ENCODE measurements at regions not wholly inside any gene's neighbourhood (a gene's known extent, or its start where the extent isn't known, plus 50 kb on each side); places are given as distances from the start of the nearest gene placed in this dataset.

DNA sequence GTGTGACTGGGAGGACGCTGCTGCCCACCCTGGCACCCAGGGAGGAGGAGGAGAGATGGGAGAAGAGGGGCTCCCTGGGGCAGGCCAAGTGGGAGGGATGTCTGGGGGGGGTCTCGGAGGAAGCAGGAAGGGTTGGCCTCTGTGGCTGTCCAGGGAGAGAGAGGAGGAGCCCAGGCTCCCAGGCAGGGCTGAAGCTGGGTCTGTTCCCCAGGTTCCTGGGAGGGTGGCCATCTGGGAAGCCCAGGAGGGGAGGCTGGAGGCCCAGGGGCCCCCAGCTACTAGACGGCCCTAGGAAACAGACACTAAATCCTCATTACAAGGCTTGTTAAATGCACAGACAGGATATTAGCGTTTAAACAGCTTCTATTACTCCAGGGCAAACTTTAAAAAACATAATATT, 139.8 kb downstream of the ENGASE start:
- TF ChIP-seq, protein P1, sequence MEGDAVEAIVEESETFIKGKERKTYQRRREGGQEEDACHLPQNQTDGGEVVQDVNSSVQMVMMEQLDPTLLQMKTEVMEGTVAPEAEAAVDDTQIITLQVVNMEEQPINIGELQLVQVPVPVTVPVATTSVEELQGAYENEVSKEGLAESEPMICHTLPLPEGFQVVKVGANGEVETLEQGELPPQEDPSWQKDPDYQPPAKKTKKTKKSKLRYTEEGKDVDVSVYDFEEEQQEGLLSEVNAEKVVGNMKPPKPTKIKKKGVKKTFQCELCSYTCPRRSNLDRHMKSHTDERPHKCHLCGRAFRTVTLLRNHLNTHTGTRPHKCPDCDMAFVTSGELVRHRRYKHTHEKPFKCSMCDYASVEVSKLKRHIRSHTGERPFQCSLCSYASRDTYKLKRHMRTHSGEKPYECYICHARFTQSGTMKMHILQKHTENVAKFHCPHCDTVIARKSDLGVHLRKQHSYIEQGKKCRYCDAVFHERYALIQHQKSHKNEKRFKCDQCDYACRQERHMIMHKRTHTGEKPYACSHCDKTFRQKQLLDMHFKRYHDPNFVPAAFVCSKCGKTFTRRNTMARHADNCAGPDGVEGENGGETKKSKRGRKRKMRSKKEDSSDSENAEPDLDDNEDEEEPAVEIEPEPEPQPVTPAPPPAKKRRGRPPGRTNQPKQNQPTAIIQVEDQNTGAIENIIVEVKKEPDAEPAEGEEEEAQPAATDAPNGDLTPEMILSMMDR (IDR thresholded peaks at IDR 0.05), result no peak
- no peak for TF ChIP-seq POLR2A (IDR thresholded peaks at IDR 0.05)

All from body of pancreas (tissue), 4 donors.